ENCODE measurements at regions not wholly inside any gene's neighbourhood (a gene's known extent, or its start where the extent isn't known, plus 50 kb on each side); places are given as distances from the start of the nearest gene placed in this dataset.
"Not testable (repeated sequence)": the region's sequence is repeated elsewhere in the genome, so short reads cannot be mapped to it uniquely, and the experiment has no call there.

GRCh38 chr21:32823296-32823695, 51.7 kb upstream of the PAXBP1 start:
- H3K4me1 ChIP-seq (ENCODE audit: insufficient read depth, low read length); POLR2A ChIA-PET; H3K27me3 ChIP-seq (ENCODE audit: control insufficient read depth in 1 of 2, insufficient read depth in 2 of 2, low read length in 2 of 2); H3K27ac ChIP-seq (ENCODE audit: low read depth in 1 of 2, low read length in 2 of 2); H3K4me1 Mint-ChIP-seq (ENCODE audit: low read depth); CTCF ChIA-PET; H3K36me3 Mint-ChIP-seq (ENCODE audit: low read depth); H3K36me3 ChIP-seq (ENCODE audit: insufficient read depth, low read length); DNase-seq; H3K27me3 Mint-ChIP-seq; ATAC-seq (ENCODE audit: poor library complexity); H3K4me3 Mint-ChIP-seq; H3K27ac Mint-ChIP-seq; H3K9me3 ChIP-seq (ENCODE audit: control insufficient read depth in 1 of 2, insufficient read depth in 1 of 2, low read length in 2 of 2); H3K4me3 ChIP-seq (ENCODE audit: low read length); H3K9me3 Mint-ChIP-seq: not testable (repeated sequence)
- intact Hi-C loops (cut with DNase I, micrococcal nuclease): loop anchor here in 1 of 2 experiments (10.0 kb wide), 1 partner anchor 48 kb away; the partner anchor contains the start of gene PAXBP1

- Mint-ChIP-seq H3K4me1 (ENCODE audit: low read depth) (no peaks in the 10 kb centered on the region), H3K36me3 (ENCODE audit: low read depth) (no peaks in the 10 kb centered on the region), H3K27ac (no peak overlapping the region), H3K9me3 (no peaks in the 10 kb centered on the region), H3K4me3 (no peak overlapping the region), H3K27me3 (peaks cover 4% of the 10 kb centered on the region)
- POLR2A ChIA-PET: no interaction called here
- CTCF ChIA-PET: no interaction called here
- H3K4me1 ChIP-seq (ENCODE audit: insufficient read depth, low read length): no peaks in the 10 kb centered on the region
- intact Hi-C loops (cut with DNase I, micrococcal nuclease): loop anchor here (5.0 to 10.0 kb wide), 2 partner anchors 50 to 53 kb away; partner anchors contain the start of gene PAXBP1 (in 2 of the 2)
- H3K9me3 ChIP-seq (ENCODE audit: control insufficient read depth in 1 of 2, insufficient read depth in 1 of 2, low read length in 2 of 2): peaks cover 0 to 5% of the 10 kb centered on the region in 2 experiments
- H3K4me3 ChIP-seq (ENCODE audit: low read length): no peak overlapping the region
- no peak overlapping the region for H3K27ac ChIP-seq (ENCODE audit: low read depth in 1 of 2, low read length in 2 of 2)
- no peak for TF ChIP-seq CTCF (IDR thresholded peaks at IDR 0.05)
- ATAC-seq (ENCODE audit: poor library complexity) (no peak), DNase-seq (no peak)
- H3K27me3 ChIP-seq (ENCODE audit: control insufficient read depth in 1 of 2, insufficient read depth in 2 of 2, low read length in 2 of 2): no peaks in the 10 kb centered on the region
- no peaks in the 10 kb centered on the region for H3K36me3 ChIP-seq (ENCODE audit: insufficient read depth, low read length)
These were observed 53.4 kb upstream of the PAXBP1 start for GRCh38 chr21:32824950-32825349.

- peak; percentile 65 for TF ChIP-seq CTCF (IDR thresholded peaks at IDR 0.05)
- intact Hi-C loops (cut with DNase I, micrococcal nuclease): loop anchor here (1.0 to 10.0 kb wide), 3 partner anchors 52 to 173 kb away; partner anchors contain the start of gene PAXBP1 (in 2 of the 2)
- Mint-ChIP-seq H3K4me1 (ENCODE audit: low read depth) (no peaks in the 10 kb centered on the region), H3K36me3 (ENCODE audit: low read depth) (no peaks in the 10 kb centered on the region), H3K27ac (no peak overlapping the region), H3K9me3 (no peaks in the 10 kb centered on the region), H3K4me3 (no peak overlapping the region), H3K27me3 (peaks cover 8% of the 10 kb centered on the region)
- Histone ChIP-seq H3K27me3 (ENCODE audit: control insufficient read depth in 1 of 2, insufficient read depth in 2 of 2, low read length in 2 of 2) (no peaks in the 10 kb centered on the region), H3K36me3 (ENCODE audit: insufficient read depth, low read length) (no peaks in the 10 kb centered on the region), H3K9me3 (ENCODE audit: control insufficient read depth in 1 of 2, insufficient read depth in 1 of 2, low read length in 2 of 2) (peaks cover 0 to 5% of the 10 kb centered on the region in 2 experiments), H3K27ac (ENCODE audit: low read depth in 1 of 2, low read length in 2 of 2) (no peak overlapping the region), H3K4me3 (ENCODE audit: low read length) (no peak overlapping the region), H3K4me1 (ENCODE audit: insufficient read depth, low read length) (no peaks in the 10 kb centered on the region)
- ATAC-seq (ENCODE audit: poor library complexity) (peak; percentile 74), DNase-seq (peak in 9 of 14 experiments; percentile 3 to 66 (median 10))
- ChIA-PET CTCF (interaction anchor here (0.6 kb wide), 2 partner anchors 54 to 171 kb away, joined by 3 read pairs; no protein-coding TSS in a partner anchor), POLR2A (interaction anchor here (1.2 kb wide), 1 partner anchor 55 kb away, joined by 6 read pairs; the partner anchor contains the start of gene PAXBP1)
These were observed 55.0 kb upstream of the PAXBP1 start for GRCh38 chr21:32826329-32827167.

Data from CD4-positive, alpha-beta T cell (primary cell).